Stimulated activated CD4-positive, alpha-beta T cell treated with anti-CD3 and anti-CD28 coated beads, Interleukin-12 subunit alpha, Interleukin-12 subunit beta, amount 100 ng/mL, for 4 hours (primary cell): ENCODE measurements at regions not wholly inside any gene's neighbourhood (a gene's known extent, or its start where the extent isn't known, plus 50 kb on each side); places are given as distances from the start of the nearest gene placed in this dataset.

ENCODE experiments used
- DNase-seq: peaks from one replicate; pipeline ENCODE4 v3.0.0-alpha.2; 2020

GRCh38 chr13:107130566-107130965 lies 562.6 kb upstream of the ARGLU1 start:
- DNase-seq, result no peak

GRCh38 chr13:107124730-107125129 lies 556.8 kb upstream of the ARGLU1 start:
- no peak for DNase-seq

- no peak for DNase-seq
Observed at GRCh38 chr13:107124129-107124718, 556.3 kb upstream of the ARGLU1 start.

GRCh38 chr13:107121793-107122192 lies 553.9 kb upstream of the ARGLU1 start:
- no peak for DNase-seq

- no peak for DNase-seq
Observed at GRCh38 chr13:107119989-107120881, 552.3 kb upstream of the ARGLU1 start.

GRCh38 chr13:107118506-107118905 lies 550.6 kb upstream of the ARGLU1 start:
- DNase-seq, result no peak

GRCh38 chr13:107117327-107118012 lies 549.5 kb upstream of the ARGLU1 start:
- DNase-seq, result no peak

- DNase-seq, result no peak
Observed at GRCh38 chr13:107113387-107113786, 545.5 kb upstream of the ARGLU1 start.

GRCh38 chr13:107111248-107111647 lies 543.3 kb upstream of the ARGLU1 start:
- DNase-seq, result no peak

GRCh38 chr13:107104631-107105030 lies 536.7 kb upstream of the ARGLU1 start:
- DNase-seq, result no peak

GRCh38 chr13:107102676-107103075 lies 534.7 kb upstream of the ARGLU1 start:
- DNase-seq, result no peak

GRCh38 chr13:107099661-107100060 lies 531.7 kb upstream of the ARGLU1 start:
- no peak for DNase-seq

GRCh38 chr13:107097916-107098315 lies 530.0 kb upstream of the ARGLU1 start:
- DNase-seq, result no peak

GRCh38 chr13:107095876-107096275 lies 527.9 kb upstream of the ARGLU1 start:
- no peak for DNase-seq

GRCh38 chr13:107091861-107092260 lies 523.9 kb upstream of the ARGLU1 start:
- no peak for DNase-seq

- DNase-seq, result no peak
Observed at GRCh38 chr13:107091428-107091827, 523.5 kb upstream of the ARGLU1 start.

GRCh38 chr13:107088061-107088460 lies 520.1 kb upstream of the ARGLU1 start:
- DNase-seq, result no peak

- no peak for DNase-seq
Observed at GRCh38 chr13:107079423-107080049, 511.6 kb upstream of the ARGLU1 start.

GRCh38 chr13:107078229-107078765 lies 510.4 kb upstream of the ARGLU1 start:
- DNase-seq, result no peak

GRCh38 chr13:107076801-107077200 lies 508.9 kb upstream of the ARGLU1 start:
- no peak for DNase-seq

- no peak for DNase-seq
Observed at GRCh38 chr13:107075576-107075975, 507.6 kb upstream of the ARGLU1 start.

GRCh38 chr13:107070792-107071191 lies 502.9 kb upstream of the ARGLU1 start:
- no peak for DNase-seq
